ENCODE measurements at regions not wholly inside any gene's neighbourhood (a gene's known extent, or its start where the extent isn't known, plus 50 kb on each side); places are given as distances from the start of the nearest gene placed in this dataset.
A peak's percentile ranks its signal among the peaks of the same experiment; 100 is the strongest.

GRCh38 chrX:134173541-134174272 is 63.3 kb upstream of the CCDC160 start:
- Histone ChIP-seq H3K27ac (no peak overlapping the region), H3K4me3 (peak overlapping the region in 3 of 4 donors; percentile 49 to 68 (median 53)), H3K4me1 (peaks cover 0 to 24% (median 0%) of the 10 kb centered on the region in 3 donors), H3K27me3 (peaks cover 0 to 27% (median 2%) of the 10 kb centered on the region in 4 donors), H3K36me3 (no peaks in the 10 kb centered on the region), H3K9me3 (no peaks in the 10 kb centered on the region)
- TF ChIP-seq POLR2A (IDR thresholded peaks at IDR 0.05), result no peak
- no peak for TF ChIP-seq CTCF (IDR thresholded peaks at IDR 0.05)
- WGBS, 2 donors, result 3 to 35% methylated on average over 10 to 26 of the region's 27 CpGs
- DNase-seq, result no peak
- intact Hi-C loops (cut with DNase I), result no loop called here

GRCh38 chrX:134174273-134174660 is 62.7 kb upstream of the CCDC160 start:
- H3K4me3 ChIP-seq, result peak overlapping the region in 1 of 4 donors; percentile 49
- no peaks in the 10 kb centered on the region for H3K9me3 ChIP-seq
- H3K36me3 ChIP-seq, result no peaks in the 10 kb centered on the region
- H3K27ac ChIP-seq, result no peak overlapping the region
- peaks cover 0 to 24% (median 0%) of the 10 kb centered on the region in 3 donors for H3K4me1 ChIP-seq
- intact Hi-C loops (cut with DNase I), result no loop called here
- no peak for TF ChIP-seq POLR2A (IDR thresholded peaks at IDR 0.05)
- TF ChIP-seq CTCF (IDR thresholded peaks at IDR 0.05), result no peak
- DNase-seq, result no peak
- WGBS, 2 donors, result 35 to 39% methylated on average over 4 of the region's 4 CpGs
- peaks cover 0 to 27% (median 2%) of the 10 kb centered on the region in 4 donors for H3K27me3 ChIP-seq

GRCh38 chrX:134174859-134175258 is 62.1 kb upstream of the CCDC160 start:
- Histone ChIP-seq H3K4me1 (peaks cover 0 to 24% (median 0%) of the 10 kb centered on the region in 3 donors), H3K27ac (no peak overlapping the region), H3K4me3 (no peak overlapping the region), H3K27me3 (peaks cover 0 to 27% (median 2%) of the 10 kb centered on the region in 4 donors), H3K36me3 (no peaks in the 10 kb centered on the region), H3K9me3 (no peaks in the 10 kb centered on the region)
- 74 to 83% methylated on average over 8 to 9 of the region's 9 CpGs for WGBS, 2 donors
- no peak for DNase-seq
- intact Hi-C loops (cut with DNase I), result no loop called here
- TF ChIP-seq POLR2A (IDR thresholded peaks at IDR 0.05) (no peak), CTCF (IDR thresholded peaks at IDR 0.05) (no peak)

GRCh38 chrX:134177527-134177926 is 59.5 kb upstream of the CCDC160 start:
- no peak overlapping the region for H3K27ac ChIP-seq
- 70 to 90% methylated on average over 1 of the region's 1 CpG for WGBS, 2 donors
- intact Hi-C loops (cut with DNase I), result no loop called here
- H3K27me3 ChIP-seq, result peaks cover 0 to 21% (median 3%) of the 10 kb centered on the region in 4 donors
- peaks cover 0 to 12% (median 0%) of the 10 kb centered on the region in 3 donors for H3K4me1 ChIP-seq
- DNase-seq, result no peak
- no peak overlapping the region for H3K4me3 ChIP-seq
- no peaks in the 10 kb centered on the region for H3K9me3 ChIP-seq
- no peaks in the 10 kb centered on the region for H3K36me3 ChIP-seq
- TF ChIP-seq POLR2A (IDR thresholded peaks at IDR 0.05), result no peak
- no peak for TF ChIP-seq CTCF (IDR thresholded peaks at IDR 0.05)

GRCh38 chrX:134180601-134181274 is 56.2 kb upstream of the CCDC160 start:
- Histone ChIP-seq H3K9me3 (no peaks in the 10 kb centered on the region), H3K27ac (no peak overlapping the region), H3K4me3 (no peak overlapping the region), H3K4me1 (no peaks in the 10 kb centered on the region), H3K27me3 (peaks cover 0 to 2% (median 0%) of the 10 kb centered on the region in 4 donors), H3K36me3 (no peaks in the 10 kb centered on the region)
- intact Hi-C loops (cut with DNase I), result no loop called here
- TF ChIP-seq CTCF (IDR thresholded peaks at IDR 0.05) (no peak), POLR2A (IDR thresholded peaks at IDR 0.05) (no peak)
- WGBS, 2 donors, result 54 to 60% methylated on average over 3 to 4 of the region's 4 CpGs
- no peak for DNase-seq
